ENCODE measurements at regions not wholly inside any gene's neighbourhood (a gene's known extent, or its start where the extent isn't known, plus 50 kb on each side); places are given as distances from the start of the nearest gene placed in this dataset.
"Not testable (repeated sequence)": the region's sequence is repeated elsewhere in the genome, so short reads cannot be mapped to it uniquely, and the experiment has no call there.

DNA sequence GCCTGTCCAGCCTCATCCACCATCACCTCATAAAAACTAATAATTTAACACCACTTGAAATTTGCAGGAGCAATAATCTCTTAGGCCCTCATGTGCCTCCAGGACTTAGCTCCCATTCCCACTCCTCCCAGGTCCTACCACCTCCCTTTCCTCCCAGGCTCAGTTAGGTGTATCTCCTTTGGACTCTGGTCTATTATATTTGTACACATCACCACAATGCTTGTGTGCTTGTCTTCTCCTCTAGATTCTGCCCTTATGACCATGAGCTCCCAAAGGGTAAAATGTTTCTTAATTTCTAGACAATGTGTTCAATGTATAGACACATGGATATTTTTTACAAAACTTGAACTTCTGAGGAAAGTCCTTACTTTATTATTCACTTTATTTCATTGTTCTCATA lies 182.0 kb upstream of the ZC3H15 start:
- DNase-seq = no peak

DNA sequence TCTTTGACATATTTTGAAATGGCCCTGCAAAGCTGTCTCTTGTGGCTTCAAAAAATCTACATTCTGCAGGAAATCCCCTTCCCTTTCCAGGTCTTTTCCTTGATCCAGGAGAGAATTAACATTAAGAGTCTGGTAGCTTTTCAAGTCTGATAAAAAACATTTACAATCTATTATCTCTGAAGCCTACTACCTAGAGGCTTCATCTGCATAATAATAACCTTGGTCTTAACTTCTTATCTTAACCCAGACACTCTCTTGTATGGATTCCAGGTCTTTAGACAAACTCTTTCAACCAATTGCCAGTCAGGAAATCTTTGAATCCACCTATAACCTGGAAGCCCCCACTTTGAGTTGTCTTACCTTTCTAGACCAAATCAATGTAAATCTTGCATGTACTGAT lies 179.3 kb upstream of the ZC3H15 start:
- no peak for DNase-seq

DNA sequence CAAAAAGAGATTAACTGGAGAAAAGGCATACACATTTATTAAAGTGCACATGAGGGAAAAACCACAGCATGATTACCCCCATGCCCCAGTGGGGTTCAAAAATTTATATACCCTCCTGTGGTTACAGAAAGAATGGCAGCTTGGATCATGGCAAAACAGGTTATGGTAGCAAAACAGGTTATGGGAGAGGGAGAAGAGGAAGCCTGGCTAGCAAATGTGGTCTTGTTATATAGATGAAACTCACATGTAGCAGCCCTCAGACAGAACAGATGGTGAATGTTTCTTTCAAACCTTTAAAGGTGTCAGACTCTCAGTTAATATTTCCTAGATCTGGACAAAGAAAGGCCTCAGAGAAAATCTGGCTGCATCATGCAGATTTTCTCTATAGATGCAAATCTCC lies 178.2 kb upstream of the ZC3H15 start:
- peak in 1 of 2 experiments; percentile 0 for DNase-seq

DNA sequence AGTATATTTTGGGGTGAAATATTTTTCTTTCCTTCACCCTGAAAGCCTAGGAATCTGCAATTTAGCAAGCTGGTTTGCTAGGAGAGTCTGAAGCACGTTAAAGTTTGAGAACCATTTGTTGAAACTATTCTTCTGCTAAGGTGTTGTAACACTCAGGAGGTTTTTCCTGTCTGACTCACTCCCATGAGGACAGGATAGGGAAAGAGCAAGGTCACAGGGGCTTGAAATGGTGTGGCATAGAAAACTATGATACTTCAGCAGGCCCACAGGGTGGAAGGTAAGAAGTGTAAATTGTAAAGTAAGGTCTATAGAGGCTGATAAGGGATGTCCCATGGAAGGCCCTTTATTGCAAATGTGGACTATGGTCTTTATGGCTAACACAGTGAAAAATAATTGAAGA lies 177.7 kb upstream of the ZC3H15 start:
- DNase-seq = no peak

DNA sequence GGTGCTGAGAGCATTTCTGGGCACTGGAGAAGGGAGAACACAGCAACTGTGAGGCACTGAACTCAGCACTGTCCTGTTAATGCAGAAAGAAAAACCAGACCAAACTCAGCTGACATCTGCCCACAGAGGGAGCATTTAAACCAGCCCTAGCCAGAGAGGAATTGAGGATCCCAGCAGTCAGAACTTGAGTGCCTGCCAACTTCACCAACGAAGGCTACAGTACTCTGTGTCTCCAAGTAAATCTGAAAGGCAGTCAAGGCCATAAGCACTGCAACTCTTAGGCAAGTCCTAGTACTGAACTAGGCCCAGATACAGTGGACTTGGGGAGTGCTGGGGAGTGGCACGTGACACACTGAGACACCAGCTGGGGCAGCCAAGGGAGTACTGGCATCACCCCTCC lies 176.2 kb upstream of the ZC3H15 start:
- peak; percentile 5 to 51 for DNase-seq

DNA sequence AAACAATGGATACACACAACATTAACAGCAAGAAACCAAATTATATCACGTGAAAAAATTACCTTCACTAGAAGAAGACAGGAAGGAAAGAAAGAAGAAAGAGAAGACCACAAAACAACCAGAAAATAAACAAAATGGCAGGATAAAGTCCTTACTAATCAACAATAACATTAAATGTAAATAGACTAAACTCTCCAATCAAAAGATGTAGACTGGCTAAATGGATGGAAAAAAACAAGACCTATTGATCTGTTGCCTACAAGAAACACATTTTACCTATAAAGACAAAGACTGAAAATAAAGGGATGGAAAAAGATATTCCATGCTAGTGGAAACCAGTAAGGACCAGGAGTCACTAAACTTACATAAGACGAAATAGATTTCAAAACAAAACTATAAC lies 167.0 kb upstream of the ZC3H15 start:
- no peak for DNase-seq

DNA sequence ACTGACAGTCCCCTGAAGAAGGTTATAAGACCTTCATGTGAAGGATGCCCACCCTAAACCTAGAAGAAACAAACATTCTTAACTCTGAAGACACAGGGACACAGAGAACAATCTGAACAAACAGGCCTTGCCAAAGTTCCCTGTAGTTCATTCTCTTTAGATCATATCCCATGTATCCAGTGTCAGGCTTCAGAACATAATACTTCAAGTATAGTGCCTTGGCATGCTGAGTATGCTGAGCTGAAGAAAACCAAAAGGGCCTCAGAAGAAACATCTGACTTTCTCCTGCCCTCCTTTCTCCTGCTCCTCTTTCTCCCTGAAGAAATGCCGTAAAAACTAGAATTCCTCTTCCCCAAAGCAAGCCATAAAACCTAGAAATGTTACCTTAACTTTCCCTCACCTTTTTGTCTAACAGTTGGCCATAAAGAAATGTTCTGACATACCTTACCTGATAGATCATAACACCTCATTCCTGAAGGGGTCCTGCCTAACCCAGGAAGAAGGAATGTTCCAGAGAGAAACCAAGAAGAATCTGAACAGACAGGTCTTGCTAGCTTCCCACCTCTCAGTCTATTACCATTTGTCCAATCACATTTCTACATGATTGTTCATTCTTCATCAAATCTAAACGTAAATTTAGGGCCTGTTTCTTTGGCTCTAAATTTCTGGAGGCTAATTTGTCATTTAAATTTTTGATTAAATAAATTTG lies 160.1 kb upstream of the ZC3H15 start:
- DNase-seq = no peak

DNA sequence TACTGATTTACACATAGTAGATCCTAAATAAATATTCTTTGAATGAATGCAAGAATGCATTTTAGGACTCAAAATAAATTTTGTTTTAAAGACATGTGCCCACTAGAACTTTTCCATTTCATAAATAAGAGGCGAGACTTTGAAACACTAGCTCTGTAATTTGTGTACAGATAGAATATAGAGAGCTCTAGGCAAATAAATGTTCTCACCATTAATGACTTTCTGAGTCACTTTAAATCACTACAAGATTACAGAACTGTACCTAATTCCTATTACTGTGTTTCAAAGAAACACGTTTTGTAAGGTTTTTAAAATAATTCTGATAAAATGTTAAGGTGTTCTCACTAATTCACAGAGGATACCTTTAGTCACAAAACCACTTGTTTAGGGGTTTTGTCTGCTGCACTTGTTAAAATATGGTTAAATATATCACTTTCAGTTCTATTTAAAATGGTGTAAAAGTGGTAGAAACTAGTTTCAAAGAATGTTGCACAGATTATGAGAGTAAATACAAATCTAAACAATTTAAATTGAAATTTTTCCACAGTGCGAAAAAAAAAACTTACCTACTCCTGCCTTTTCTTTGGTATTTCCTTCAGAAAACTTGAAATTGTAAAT lies 158.7 kb upstream of the ZC3H15 start:
- DNase-seq = no peak

DNA sequence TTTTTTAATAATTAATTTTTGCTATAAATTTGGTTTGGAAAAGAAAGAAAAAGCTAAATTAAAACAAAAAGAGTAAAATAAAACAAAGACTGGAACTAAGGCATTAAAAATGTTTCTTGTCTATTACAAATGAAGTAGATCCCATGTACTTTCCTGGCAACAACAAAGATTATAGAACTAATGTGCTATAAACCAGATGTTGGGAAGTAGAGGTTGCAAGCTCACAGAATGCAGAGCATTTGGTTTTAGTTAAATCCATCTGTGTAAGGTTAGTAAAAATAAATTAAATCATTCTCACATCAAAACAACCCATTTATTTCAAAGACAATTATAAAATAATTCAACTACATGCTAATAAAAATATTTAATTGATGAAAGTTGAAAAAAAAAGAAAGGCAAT lies 157.2 kb upstream of the ZC3H15 start:
- no peak for DNase-seq

DNA sequence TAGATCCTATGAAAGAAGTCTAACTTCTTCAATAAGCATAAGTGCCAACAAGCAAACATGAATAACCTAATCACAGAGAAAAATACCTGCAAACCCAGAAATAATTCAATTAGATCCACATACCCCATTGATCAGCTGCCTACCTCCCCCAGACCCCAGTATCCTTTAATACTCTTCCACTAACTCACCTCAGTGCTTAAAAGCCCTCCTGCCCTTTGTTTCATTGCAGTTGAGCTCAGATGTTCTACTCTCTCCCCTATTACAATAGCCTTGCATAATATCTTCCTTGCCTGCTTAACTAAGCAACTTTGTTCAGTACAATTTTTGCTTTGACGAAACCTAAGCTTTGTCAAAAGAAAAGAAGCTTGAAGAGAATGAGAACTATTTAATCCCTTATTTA lies 156.0 kb upstream of the ZC3H15 start:
- DNase-seq = no peak

DNA sequence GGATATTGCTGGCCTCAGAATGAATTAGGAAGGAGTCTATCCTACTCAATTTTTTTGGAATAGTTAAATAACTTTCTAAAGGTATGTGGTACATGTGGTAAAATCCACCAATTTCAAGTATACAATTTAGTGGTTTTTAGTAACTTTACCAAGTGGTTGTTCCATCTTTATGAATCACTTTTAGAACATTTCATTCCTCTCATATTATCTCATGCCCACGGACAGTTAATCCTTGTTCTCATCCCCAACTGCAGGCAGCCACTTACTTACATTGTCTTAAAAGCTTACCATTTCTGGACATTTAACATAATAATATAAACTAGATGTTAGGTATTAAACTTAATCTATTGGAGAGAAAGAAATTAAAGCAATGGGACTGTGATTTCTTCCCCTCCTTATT lies 146.3 kb upstream of the ZC3H15 start:
- DNase-seq = no peak

DNA sequence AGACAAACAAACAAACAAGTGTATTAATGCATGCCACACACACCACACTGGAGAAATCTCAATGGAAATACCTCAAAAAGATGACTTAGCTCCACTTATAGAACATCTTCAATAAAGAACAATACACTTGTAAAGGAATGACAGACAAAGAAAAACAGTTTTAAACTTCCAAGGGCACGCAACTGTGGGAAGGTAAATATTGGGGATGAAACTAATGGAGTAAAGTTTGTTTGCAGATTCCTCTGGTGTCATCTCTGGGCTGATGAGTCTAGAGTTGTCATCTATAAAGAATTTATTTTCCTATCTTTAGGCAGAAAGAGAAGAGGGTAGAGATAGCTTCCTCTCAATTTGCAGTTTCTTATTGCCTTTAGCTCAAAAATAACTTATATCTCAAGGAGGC lies 144.0 kb upstream of the ZC3H15 start:
- DNase-seq = no peak

DNA sequence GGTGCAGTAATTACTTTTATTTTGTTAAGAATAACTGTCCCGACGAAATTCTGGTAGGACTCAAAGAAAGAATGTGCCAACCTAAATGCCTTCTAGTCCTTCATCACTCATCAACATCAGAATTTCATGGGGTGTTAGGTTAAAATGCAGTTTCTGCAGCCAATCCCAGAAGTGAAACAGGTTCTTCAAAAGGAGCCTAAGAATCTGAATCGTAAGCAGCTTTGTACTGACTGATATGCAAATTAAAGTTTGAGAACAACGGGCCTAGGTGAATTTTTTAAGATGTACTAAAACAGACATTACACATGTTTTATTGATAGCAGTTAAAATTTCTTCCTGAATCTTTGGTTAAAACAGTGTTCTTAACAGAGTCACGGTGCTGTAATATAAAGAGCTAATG lies 140.3 kb upstream of the ZC3H15 start:
- DNase-seq = no peak

DNA sequence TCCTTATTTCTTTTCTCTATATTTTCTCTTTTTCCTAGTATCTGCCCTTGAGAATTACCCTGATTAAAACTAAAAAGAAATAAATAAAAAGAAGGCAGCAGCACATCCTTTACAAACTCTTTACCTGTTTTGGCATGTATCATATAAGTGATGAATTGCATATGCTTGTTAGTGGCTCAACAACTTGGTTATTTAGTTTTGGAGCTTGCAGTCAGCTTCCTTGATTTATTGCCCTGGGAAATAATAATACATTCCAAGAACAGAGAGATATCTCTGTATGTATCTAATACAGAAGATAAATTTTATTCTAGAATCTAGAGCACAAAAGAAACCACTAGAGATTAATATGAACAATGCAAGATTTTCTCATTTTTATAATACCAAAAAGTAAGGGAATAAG lies 139.8 kb upstream of the ZC3H15 start:
- no peak for DNase-seq

DNA sequence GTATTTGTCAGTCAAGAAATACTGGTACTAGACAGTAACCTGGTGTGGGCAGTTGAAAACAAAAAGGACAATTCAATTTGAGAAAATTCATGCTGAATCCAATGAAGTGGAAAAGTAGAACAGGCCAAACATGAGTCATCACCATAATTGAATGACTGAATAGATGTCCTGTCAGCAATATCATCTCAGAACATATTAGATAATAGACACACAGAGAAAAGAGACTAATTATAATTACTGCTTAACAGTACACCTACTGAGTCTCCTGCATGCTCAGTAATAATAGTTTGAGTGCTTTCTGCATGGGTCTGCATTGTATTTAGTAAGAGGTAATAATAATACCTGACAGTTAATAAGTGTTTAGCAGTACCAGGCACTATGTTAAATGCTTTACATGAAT lies 138.6 kb upstream of the ZC3H15 start:
- peak; percentile 28 to 38 for DNase-seq

DNA sequence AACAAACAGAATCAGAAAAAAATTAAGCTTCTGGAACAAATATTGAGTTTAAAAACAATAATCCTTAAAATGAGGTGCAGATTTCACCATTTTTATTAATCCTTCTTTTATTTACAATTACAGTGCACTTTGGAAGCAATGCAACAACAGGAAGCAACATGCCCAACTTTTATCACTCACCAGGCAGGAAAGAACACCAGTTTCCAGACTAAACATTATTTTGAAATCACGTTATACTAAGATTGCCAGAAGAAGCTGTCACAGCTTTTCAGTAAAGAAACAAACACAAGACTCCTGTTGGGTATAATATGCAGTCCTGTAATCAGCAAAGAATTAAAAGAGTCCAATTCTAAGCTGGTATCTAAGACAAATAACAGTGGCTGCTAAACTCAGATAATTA lies 137.9 kb upstream of the ZC3H15 start:
- peak in 1 of 2 experiments; percentile 1 for DNase-seq

DNA sequence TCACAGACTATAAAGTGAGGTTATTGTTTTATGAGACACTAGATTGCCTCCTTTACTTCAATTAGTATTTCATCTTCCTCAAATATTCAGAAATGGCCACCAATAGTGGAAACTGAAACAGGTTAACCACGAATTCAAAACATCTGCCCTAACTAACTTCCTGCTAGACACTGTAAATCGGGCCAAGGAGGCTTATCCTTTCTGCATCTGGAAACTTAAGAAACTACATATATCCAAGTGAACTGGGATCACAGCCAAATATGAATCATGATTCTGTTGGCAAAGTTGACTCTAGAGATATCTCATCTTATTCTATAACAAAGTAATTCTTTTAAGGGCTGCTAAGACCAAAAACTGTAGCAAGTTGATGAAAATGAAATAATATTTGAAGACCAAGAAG lies 136.6 kb upstream of the ZC3H15 start:
- DNase-seq = peak in 1 of 2 experiments; percentile 30

DNA sequence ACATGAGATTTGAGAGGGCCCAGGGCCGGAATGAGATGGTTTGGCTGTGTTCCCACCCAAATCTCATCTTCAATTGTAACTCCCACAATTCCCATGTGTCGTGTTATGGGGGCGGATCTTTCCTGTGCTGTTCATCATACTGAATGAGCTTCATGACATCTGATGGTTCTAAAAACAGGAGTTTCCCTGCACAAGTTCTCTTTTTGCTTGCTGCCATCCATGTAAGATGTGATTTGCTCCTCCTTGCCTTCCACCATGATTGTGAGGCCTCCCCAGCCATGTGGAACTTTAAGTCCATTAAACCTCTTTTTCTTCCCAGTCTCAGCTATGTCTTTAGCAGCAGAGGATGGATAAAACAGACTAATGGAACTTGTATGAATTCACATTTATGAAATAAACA lies 131.9 kb upstream of the ZC3H15 start:
- DNase-seq = not testable (repeated sequence)

DNA sequence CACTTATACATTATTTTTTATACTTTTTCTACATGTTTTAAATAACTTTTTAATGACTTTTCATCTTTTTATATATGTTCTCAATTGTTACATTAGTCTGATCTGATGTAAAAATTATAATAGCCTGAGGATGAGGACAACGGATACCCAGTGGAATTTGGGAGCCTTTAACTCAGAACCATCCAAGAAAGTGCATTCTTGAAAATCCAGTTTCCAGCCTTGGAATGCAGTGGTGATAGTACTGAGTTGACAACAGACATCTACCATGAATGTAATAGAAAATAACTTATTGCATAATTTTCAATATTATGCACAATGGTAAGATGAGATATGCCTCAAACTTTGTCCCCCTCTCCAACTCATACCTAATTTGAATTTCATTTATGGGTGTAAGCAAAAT lies 120.7 kb upstream of the ZC3H15 start:
- DNase-seq = no peak

DNA sequence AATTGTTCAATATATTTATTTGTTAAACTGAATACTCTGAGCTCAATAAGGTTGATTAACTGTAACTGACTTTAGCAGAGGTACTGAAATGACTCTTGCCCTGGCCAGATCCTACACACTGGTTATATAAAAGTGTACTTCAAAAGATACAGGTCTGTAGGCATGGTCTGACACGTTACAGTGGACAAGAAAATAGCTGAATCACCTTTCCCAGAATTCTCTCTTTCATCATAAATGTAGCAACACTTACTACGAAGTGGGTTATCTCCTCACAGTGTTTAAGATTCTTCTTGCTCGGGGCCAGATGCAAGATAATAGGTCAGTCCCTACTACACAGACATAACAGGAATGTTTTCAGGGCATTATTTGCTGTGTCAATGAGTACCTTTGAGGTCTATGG lies 107.0 kb upstream of the ZC3H15 start:
- no peak for DNase-seq

DNA sequence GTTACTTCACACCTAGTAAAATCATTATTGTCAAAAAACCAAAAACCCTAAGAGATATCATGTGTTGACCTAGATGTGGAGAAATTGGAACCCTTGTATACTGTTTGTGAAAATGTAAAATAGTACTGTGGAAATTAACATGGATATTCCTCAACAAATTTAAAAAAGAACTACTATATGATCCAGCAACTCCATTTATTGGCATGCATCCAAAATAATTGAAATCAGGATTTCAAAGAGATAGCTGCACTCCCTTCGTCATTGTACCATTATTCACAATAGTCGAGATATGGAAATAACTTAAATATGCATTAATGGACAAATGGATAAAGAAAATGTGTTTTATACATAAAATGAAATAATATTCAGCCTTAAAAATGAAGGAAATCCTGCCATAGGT lies 105.3 kb upstream of the ZC3H15 start:
- no peak for DNase-seq

DNA sequence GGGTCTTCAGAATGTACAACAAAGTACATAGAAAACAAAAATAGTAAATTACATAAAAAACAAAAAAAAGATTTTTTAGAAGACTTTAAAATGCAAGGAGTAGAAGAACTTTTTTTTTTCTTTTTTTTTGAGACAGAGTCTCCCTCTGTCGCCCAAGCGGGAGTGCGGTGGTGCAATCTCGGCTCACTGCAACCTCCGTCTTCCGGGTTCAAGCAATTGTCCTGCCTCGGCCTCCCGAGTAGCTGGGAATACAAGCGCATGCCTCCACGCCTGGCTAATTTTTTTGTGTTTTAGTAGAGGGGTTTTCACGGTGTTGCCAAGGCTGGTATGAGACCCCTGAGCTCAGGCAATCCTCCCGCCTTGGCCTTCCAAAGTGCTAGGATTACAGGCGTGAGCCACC lies 104.5 kb upstream of the ZC3H15 start:
- DNase-seq = no peak

DNA sequence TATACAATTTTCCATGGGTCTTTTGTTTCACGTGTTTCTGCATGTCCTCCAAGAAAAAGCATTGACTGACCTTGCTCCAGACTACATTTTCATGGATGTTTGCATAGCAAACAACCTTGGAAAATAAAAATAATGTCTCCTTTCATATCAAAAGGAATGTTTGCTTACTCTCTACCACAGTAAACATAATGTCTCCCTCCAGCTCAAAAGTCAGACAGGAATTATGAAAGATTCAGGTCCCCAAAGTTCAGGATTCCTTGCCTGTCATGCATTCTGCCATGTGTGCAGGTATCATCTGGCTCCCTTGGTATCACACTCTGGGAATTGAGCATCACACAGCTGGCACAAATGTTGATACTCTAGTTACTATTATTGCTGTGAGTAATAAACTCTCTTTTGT lies 103.1 kb upstream of the ZC3H15 start:
- no peak for DNase-seq

DNA sequence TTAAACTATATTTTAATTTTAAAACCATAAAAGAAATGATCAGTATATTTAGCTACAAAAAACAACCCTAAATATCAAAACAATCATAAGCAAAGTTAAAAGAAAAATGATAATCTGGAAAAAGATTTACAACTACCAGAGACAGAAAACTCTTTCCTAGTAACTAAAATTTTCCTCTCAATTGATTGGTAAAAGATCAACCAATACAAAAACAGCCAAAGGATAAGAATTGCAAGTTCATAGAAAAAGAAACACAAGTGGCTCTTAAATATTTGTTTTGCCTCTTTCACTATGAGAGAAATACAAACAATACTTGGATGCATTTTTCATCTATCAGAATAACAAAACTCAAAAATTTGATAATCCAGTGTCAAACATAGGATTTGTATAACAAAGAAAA lies 101.8 kb upstream of the ZC3H15 start:
- DNase-seq = no peak

DNA sequence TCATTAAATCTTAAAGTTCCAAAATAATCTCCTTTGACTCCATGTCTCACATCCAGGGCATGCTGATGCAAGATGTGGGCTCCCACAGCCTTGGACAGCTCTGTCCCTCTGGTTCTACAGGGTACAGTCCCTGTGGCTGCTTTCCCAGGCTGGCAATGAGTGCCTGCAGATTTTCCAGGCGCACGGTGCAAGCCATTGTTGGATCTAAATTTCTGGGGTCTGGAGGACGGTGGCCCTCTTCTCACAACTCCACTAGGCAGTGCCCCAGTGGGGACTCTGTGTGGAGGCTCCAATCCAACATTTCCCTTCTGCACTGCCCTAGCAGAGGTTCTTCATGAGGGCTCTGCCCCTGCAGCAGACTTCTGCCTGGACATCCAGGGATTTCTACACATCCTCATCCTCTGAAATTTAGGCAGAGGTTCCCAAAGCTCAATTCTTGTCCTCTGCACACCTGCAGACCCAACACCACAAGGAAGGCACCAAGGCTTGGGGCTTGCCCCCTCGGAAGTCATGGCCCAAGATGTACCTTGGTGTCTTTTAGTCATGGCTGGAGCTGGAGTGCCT lies 100.3 kb upstream of the ZC3H15 start:
- DNase-seq = not testable (repeated sequence)

Data from NCI-H446 (cell line).